Upper lobe of left lung (tissue), 6 donors: ENCODE measurements at regions not wholly inside any gene's neighbourhood (a gene's known extent, or its start where the extent isn't known, plus 50 kb on each side); places are given as distances from the start of the nearest gene placed in this dataset.

Experiments
- ATAC-seq, 2 donors: fragments of 200-7000 bp; cut with Tn5 transposase; one replicate each; pipeline ENCODE4 v1.9.1; 2022; ENCODE audit warnings: mild to moderate bottlenecking in 2 of 2, moderate library complexity in 2 of 2; ENCODE audit not compliant: low FRiP score in 2 of 2
- DNase-seq, 2 donors: peaks; one replicate each; pipeline ENCODE4 v3.0.0-alpha.2; 2019 to 2020
- H3K27ac ChIP-seq, 4 donors: fragments of 200-600 bp; sonication (generic); one replicate each; pipeline ENCODE4 v1.5.1; 2016 to 2019
- H3K27me3 ChIP-seq, 4 donors: fragments of 200-600 bp; sonication (generic); one replicate each; pipeline ENCODE4 v1.5.1; 2017 to 2019
- H3K36me3 ChIP-seq, 4 donors: fragments of 200-600 bp; sonication (generic); one replicate each; pipeline ENCODE4 v1.5.1; 2016 to 2019
- H3K4me1 ChIP-seq, 4 donors: fragments of 200-600 bp; sonication (generic); one replicate each; pipeline ENCODE4 v1.5.1; 2018 to 2019
- H3K4me3 ChIP-seq, 4 donors: fragments of 200-600 bp; sonication (generic); one replicate each; pipeline ENCODE4 v1.5.1; 2017 to 2019; ENCODE audit warnings: mild to moderate bottlenecking in 2 of 4, moderate library complexity in 1 of 4
- H3K9me3 ChIP-seq, 4 donors: fragments of 200-600 bp; sonication (generic); one replicate each; pipeline ENCODE4 v1.5.1; 2018 to 2019
- CTCF ChIP-seq, 6 experiments: fragments of 450-650 bp in 4 of 6; fragments of 200-600 bp in 2 of 6; sonication (generic) in 2 of 6; IDR thresholded peaks; one replicate each; pipeline ENCODE4 v1.5.1; 2016 to 2019; ENCODE audit warnings: antibody characterized with exemption in 6 of 6
- EP300 ChIP-seq, 4 donors: sonication (generic); formaldehyde crosslinking; IDR thresholded peaks; one replicate each; pipeline ENCODE4 v1.5.1; 2017; ENCODE audit warnings: antibody characterized with exemption in 4 of 4, control low read depth in 2 of 4
- POLR2A ChIP-seq, 4 donors: fragments of 450-650 bp; IDR thresholded peaks; one replicate each; pipeline ENCODE4 v1.5.1; 2016 to 2017; ENCODE audit warnings: antibody characterized with exemption in 4 of 4, mild to moderate bottlenecking in 2 of 4
- POLR2AphosphoS5 ChIP-seq, 2 donors: sonication (generic); formaldehyde crosslinking; IDR thresholded peaks; one replicate each; pipeline ENCODE4 v1.5.1; 2017; ENCODE audit warnings: antibody characterized with exemption in 2 of 2
- WGBS, 2 donors: methylation state at CpG; one replicate each; pipeline ENCODE4 v1.1.5; 2017 to 2018; 5-methylcytosine and 5-hydroxymethylcytosine counted together
- donor health status: DM: no; HTN: no; CAD: no; lungs with moderate emphysema.
- donor health status: DM: no; HTN: yes; CAD: no; lungs with severe emphysema.

GRCh38 chrX:118218079-118218478, 101.5 kb upstream of the KLHL13 start:
- TF ChIP-seq EP300 (IDR thresholded peaks at IDR 0.05): no peak
- TF ChIP-seq CTCF (IDR thresholded peaks at IDR 0.05): no peak
- TF ChIP-seq POLR2A (IDR thresholded peaks at IDR 0.05): no peak
- no peak for TF ChIP-seq POLR2AphosphoS5 (IDR thresholded peaks at IDR 0.05)

GRCh38 chrX:118218940-118219339, 102.3 kb upstream of the KLHL13 start:
- TF ChIP-seq CTCF (IDR thresholded peaks at IDR 0.05) (no peak), POLR2AphosphoS5 (IDR thresholded peaks at IDR 0.05) (no peak)
- DNase-seq: no peak
- 67 to 81% methylated on average over 5 of the region's 5 CpGs for whole genome bisulfite sequencing, 2 donors
- no peak for ATAC-seq
- H3K36me3 ChIP-seq: no peaks in the 10 kb centered on the region
- no peak overlapping the region for H3K27ac ChIP-seq
- H3K9me3 ChIP-seq: no peaks in the 10 kb centered on the region
- H3K4me3 ChIP-seq: no peak overlapping the region
- no peaks in the 10 kb centered on the region for H3K4me1 ChIP-seq
- H3K27me3 ChIP-seq: no peaks in the 10 kb centered on the region

More at GRCh38 chrX:118218079-118218478, 101.5 kb upstream of the KLHL13 start:
- H3K4me3 ChIP-seq: no peak overlapping the region
- H3K4me1 ChIP-seq: no peaks in the 10 kb centered on the region
- ATAC-seq (no peak), DNase-seq (no peak)
- 86 to 91% methylated on average over 5 of the region's 5 CpGs for WGBS, 2 donors
- no peak overlapping the region for H3K27ac ChIP-seq
- no peaks in the 10 kb centered on the region for H3K36me3 ChIP-seq
- no peaks in the 10 kb centered on the region for H3K9me3 ChIP-seq
- H3K27me3 ChIP-seq: no peaks in the 10 kb centered on the region

GRCh38 chrX:118219866-118220265, 103.3 kb upstream of the KLHL13 start:
- Histone ChIP-seq H3K27me3 (no peaks in the 10 kb centered on the region), H3K4me3 (no peak overlapping the region), H3K4me1 (no peaks in the 10 kb centered on the region), H3K9me3 (no peaks in the 10 kb centered on the region), H3K36me3 (no peaks in the 10 kb centered on the region), H3K27ac (no peak overlapping the region)
- DNase-seq: no peak
- 93 to 94% methylated on average over 1 of the region's 1 CpG for WGBS, 2 donors
- no peak for TF ChIP-seq EP300 (IDR thresholded peaks at IDR 0.05)
- no peak for TF ChIP-seq POLR2A (IDR thresholded peaks at IDR 0.05)
- no peak for ATAC-seq

GRCh38 chrX:118220509-118220908, 103.9 kb upstream of the KLHL13 start:
- no peaks in the 10 kb centered on the region for H3K4me1 ChIP-seq
- no peak overlapping the region for H3K27ac ChIP-seq
- 84 to 100% methylated on average over 1 of the region's 1 CpG for WGBS, 2 donors
- TF ChIP-seq CTCF (IDR thresholded peaks at IDR 0.05): no peak
- TF ChIP-seq POLR2AphosphoS5 (IDR thresholded peaks at IDR 0.05): no peak
- TF ChIP-seq POLR2A (IDR thresholded peaks at IDR 0.05): no peak
- no peak for TF ChIP-seq EP300 (IDR thresholded peaks at IDR 0.05)
- DNase-seq (no peak), ATAC-seq (no peak)
- H3K27me3 ChIP-seq: no peaks in the 10 kb centered on the region
- H3K9me3 ChIP-seq: no peaks in the 10 kb centered on the region
- H3K4me3 ChIP-seq: no peak overlapping the region
- no peaks in the 10 kb centered on the region for H3K36me3 ChIP-seq

GRCh38 chrX:118221270-118221669, 104.7 kb upstream of the KLHL13 start:
- TF ChIP-seq POLR2AphosphoS5 (IDR thresholded peaks at IDR 0.05) (no peak), POLR2A (IDR thresholded peaks at IDR 0.05) (no peak), CTCF (IDR thresholded peaks at IDR 0.05) (no peak), EP300 (IDR thresholded peaks at IDR 0.05) (no peak)
- Histone ChIP-seq H3K4me1 (no peaks in the 10 kb centered on the region), H3K4me3 (no peak overlapping the region), H3K27ac (no peak overlapping the region), H3K27me3 (no peaks in the 10 kb centered on the region), H3K36me3 (no peaks in the 10 kb centered on the region), H3K9me3 (no peaks in the 10 kb centered on the region)
- DNase-seq (no peak), ATAC-seq (no peak)
- WGBS, 2 donors: 71 to 77% methylated on average over 4 of the region's 4 CpGs
